Mucosa of rectum (tissue), 2 donors: ENCODE measurements at regions not wholly inside any gene's neighbourhood (a gene's known extent, or its start where the extent isn't known, plus 50 kb on each side); places are given as distances from the start of the nearest gene placed in this dataset.

ENCODE experiments used
- H3K27ac ChIP-seq, 2 donors: one replicate each; pipeline ENCODE4 v1.7.0; 2013; ENCODE audit warnings: inconsistent platforms in 2 of 2, low read depth in 2 of 2, low read length in 2 of 2
- H3K27me3 ChIP-seq, 2 donors: one replicate each; pipeline ENCODE4 v1.7.0; 2013; ENCODE audit warnings: low read length in 2 of 2; ENCODE audit not compliant: control insufficient read depth in 2 of 2, insufficient read depth in 2 of 2
- H3K36me3 ChIP-seq, 2 donors: one replicate each; pipeline ENCODE4 v1.7.0; 2013; ENCODE audit warnings: low read length in 2 of 2; ENCODE audit not compliant: control insufficient read depth in 2 of 2, insufficient read depth in 2 of 2
- H3K4me1 ChIP-seq, 2 donors: one replicate each; pipeline ENCODE4 v1.7.0; 2013; ENCODE audit warnings: low read length in 2 of 2, mild to moderate bottlenecking in 1 of 2; ENCODE audit not compliant: control insufficient read depth in 2 of 2, insufficient read depth in 2 of 2
- H3K4me3 ChIP-seq, 2 donors: one replicate each; pipeline ENCODE4 v1.7.0; 2013; ENCODE audit warnings: low read length in 2 of 2
- H3K9ac ChIP-seq, 2 donors: one replicate each; pipeline ENCODE4 v1.7.0; 2013; ENCODE audit warnings: low read length in 2 of 2, low read depth in 1 of 2, mild to moderate bottlenecking in 1 of 2
- H3K9me3 ChIP-seq, 2 donors: one replicate each; pipeline ENCODE4 v1.7.0; 2013; ENCODE audit warnings: low read length in 2 of 2; ENCODE audit not compliant: control insufficient read depth in 2 of 2
- donor health status: healthy.
- donor health status: Normal muscosa, but diverticular disease.

- Histone ChIP-seq H3K9ac (no peak overlapping the region), H3K9me3 (no peaks in the 10 kb centered on the region), H3K36me3 (no peaks in the 10 kb centered on the region), H3K4me3 (no peak overlapping the region), H3K27me3 (no peaks in the 10 kb centered on the region), H3K27ac (no peak overlapping the region), H3K4me1 (no peaks in the 10 kb centered on the region)
Measured at GRCh38 chr18:78926243-78926615, 53.4 kb upstream of the SALL3 start.

- Histone ChIP-seq H3K9ac (no peak overlapping the region), H3K36me3 (no peaks in the 10 kb centered on the region), H3K9me3 (no peaks in the 10 kb centered on the region), H3K27me3 (no peaks in the 10 kb centered on the region), H3K4me1 (no peaks in the 10 kb centered on the region), H3K27ac (no peak overlapping the region), H3K4me3 (no peak overlapping the region)
Measured at GRCh38 chr18:78927156-78927555, 52.5 kb upstream of the SALL3 start.

GRCh38 chr18:78927616-78928015 lies 52.0 kb upstream of the SALL3 start:
- no peaks in the 10 kb centered on the region for H3K9me3 ChIP-seq
- H3K36me3 ChIP-seq: no peaks in the 10 kb centered on the region
- no peak overlapping the region for H3K4me3 ChIP-seq
- no peaks in the 10 kb centered on the region for H3K27me3 ChIP-seq
- no peak overlapping the region for H3K27ac ChIP-seq
- H3K9ac ChIP-seq: no peak overlapping the region
- H3K4me1 ChIP-seq: no peaks in the 10 kb centered on the region

GRCh38 chr18:78928076-78928475 lies 51.5 kb upstream of the SALL3 start:
- H3K36me3 ChIP-seq: no peaks in the 10 kb centered on the region
- no peaks in the 10 kb centered on the region for H3K9me3 ChIP-seq
- H3K4me3 ChIP-seq: no peak overlapping the region
- H3K4me1 ChIP-seq: no peaks in the 10 kb centered on the region
- H3K27ac ChIP-seq: no peak overlapping the region
- H3K27me3 ChIP-seq: no peaks in the 10 kb centered on the region
- no peak overlapping the region for H3K9ac ChIP-seq

- Histone ChIP-seq H3K9ac (no peak overlapping the region), H3K4me3 (no peak overlapping the region), H3K27ac (no peak overlapping the region)
Measured at GRCh38 chr18:78929516-78929915, 50.1 kb upstream of the SALL3 start.

More at GRCh38 chr18:78929516-78929915, 50.1 kb upstream of the SALL3 start:
- Histone ChIP-seq H3K36me3 (no peaks in the 10 kb centered on the region), H3K4me1 (no peaks in the 10 kb centered on the region), H3K27me3 (no peaks in the 10 kb centered on the region), H3K9me3 (no peaks in the 10 kb centered on the region)
